Subcutaneous abdominal adipose tissue (tissue), 5 donors: ENCODE measurements at regions not wholly inside any gene's neighbourhood (a gene's known extent, or its start where the extent isn't known, plus 50 kb on each side); places are given as distances from the start of the nearest gene placed in this dataset.

Experiments
- H3K27ac ChIP-seq: one replicate; pipeline ENCODE4 v1.7.0; 2013; ENCODE audit warnings: low read depth, mild to moderate bottlenecking, inconsistent platforms, low read length, moderate library complexity
- H3K27me3 ChIP-seq, 5 donors: one replicate each; pipeline ENCODE4 v1.7.0; 2013; ENCODE audit warnings: low read length in 5 of 5, inconsistent platforms in 1 of 5; ENCODE audit not compliant: control insufficient read depth in 5 of 5, insufficient read depth in 4 of 5
- H3K36me3 ChIP-seq, 5 donors: one replicate each; pipeline ENCODE4 v1.7.0; 2013; ENCODE audit warnings: low read length in 5 of 5; ENCODE audit not compliant: control insufficient read depth in 5 of 5, insufficient read depth in 5 of 5
- H3K4me1 ChIP-seq, 5 donors: one replicate each; pipeline ENCODE4 v1.7.0; 2013; ENCODE audit warnings: low read length in 5 of 5, mild to moderate bottlenecking in 3 of 5, moderate library complexity in 1 of 5; ENCODE audit not compliant: control insufficient read depth in 5 of 5, insufficient read depth in 5 of 5
- H3K4me3 ChIP-seq, 5 donors: one replicate each; pipeline ENCODE4 v1.7.0; 2013; ENCODE audit warnings: low read length in 5 of 5, low read depth in 1 of 5
- H3K9ac ChIP-seq, 5 donors: one replicate each; pipeline ENCODE4 v1.7.0; 2013; ENCODE audit warnings: low read length in 5 of 5, mild to moderate bottlenecking in 4 of 5, moderate library complexity in 3 of 5
- H3K9me3 ChIP-seq, 5 donors: one replicate each; pipeline ENCODE4 v1.7.0; 2013; ENCODE audit warnings: low read length in 5 of 5; ENCODE audit not compliant: control insufficient read depth in 5 of 5
- donor health status: healthy.
- donor health status: healthy.
- donor health status: healthy.
- donor health status: healthy.
- donor health status: healthy.

- H3K9ac ChIP-seq, result peak overlapping the region; percentile 16 to 63 (median 42)
- peak overlapping the region; percentile 71 for H3K27ac ChIP-seq
- H3K4me1 ChIP-seq, result peaks cover 2 to 26% (median 18%) of the 10 kb centered on the region in 5 donors
- no peaks in the 10 kb centered on the region for H3K36me3 ChIP-seq
- no peaks in the 10 kb centered on the region for H3K27me3 ChIP-seq
- H3K4me3 ChIP-seq, result peak overlapping the region in 4 of 5 donors; percentile 32 to 45 (median 38)
- no peaks in the 10 kb centered on the region for H3K9me3 ChIP-seq
Observed at GRCh38 chr6:138593124-138593877, 94.0 kb upstream of the NHSL1 start.

GRCh38 chr6:138593909-138594757, 94.8 kb upstream of the NHSL1 start:
- no peaks in the 10 kb centered on the region for H3K36me3 ChIP-seq
- H3K9ac ChIP-seq, result peak overlapping the region in 2 of 5 donors; percentile 53 to 58
- H3K27ac ChIP-seq, result peak overlapping the region; percentile 71
- no peaks in the 10 kb centered on the region for H3K27me3 ChIP-seq
- H3K4me1 ChIP-seq, result peaks cover 2 to 21% (median 18%) of the 10 kb centered on the region in 5 donors
- no peaks in the 10 kb centered on the region for H3K9me3 ChIP-seq
- no peak overlapping the region for H3K4me3 ChIP-seq

GRCh38 chr6:138594758-138595140, 95.5 kb upstream of the NHSL1 start:
- no peaks in the 10 kb centered on the region for H3K27me3 ChIP-seq
- no peak overlapping the region for H3K9ac ChIP-seq
- no peaks in the 10 kb centered on the region for H3K9me3 ChIP-seq
- peaks cover 2 to 21% (median 18%) of the 10 kb centered on the region in 5 donors for H3K4me1 ChIP-seq
- H3K36me3 ChIP-seq, result no peaks in the 10 kb centered on the region
- H3K4me3 ChIP-seq, result no peak overlapping the region
- no peak overlapping the region for H3K27ac ChIP-seq

- no peak overlapping the region for H3K4me3 ChIP-seq
- H3K9ac ChIP-seq, result no peak overlapping the region
- H3K27me3 ChIP-seq, result no peaks in the 10 kb centered on the region
- peaks cover 2 to 21% (median 19%) of the 10 kb centered on the region in 5 donors for H3K4me1 ChIP-seq
- H3K9me3 ChIP-seq, result no peaks in the 10 kb centered on the region
- H3K27ac ChIP-seq, result no peak overlapping the region
- no peaks in the 10 kb centered on the region for H3K36me3 ChIP-seq
Observed at GRCh38 chr6:138596126-138596525, 96.8 kb upstream of the NHSL1 start.

GRCh38 chr6:138596591-138596990, 97.3 kb upstream of the NHSL1 start:
- Histone ChIP-seq H3K27me3 (no peaks in the 10 kb centered on the region), H3K9me3 (no peaks in the 10 kb centered on the region), H3K4me1 (peaks cover 2 to 21% (median 21%) of the 10 kb centered on the region in 5 donors), H3K9ac (no peak overlapping the region), H3K27ac (no peak overlapping the region), H3K4me3 (no peak overlapping the region), H3K36me3 (no peaks in the 10 kb centered on the region)

GRCh38 chr6:138597336-138597735, 98.0 kb upstream of the NHSL1 start:
- H3K27ac ChIP-seq, result no peak overlapping the region
- no peaks in the 10 kb centered on the region for H3K27me3 ChIP-seq
- H3K9ac ChIP-seq, result no peak overlapping the region
- H3K4me1 ChIP-seq, result peaks cover 2 to 21% (median 21%) of the 10 kb centered on the region in 5 donors
- H3K4me3 ChIP-seq, result no peak overlapping the region
- H3K9me3 ChIP-seq, result no peaks in the 10 kb centered on the region
- H3K36me3 ChIP-seq, result no peaks in the 10 kb centered on the region

- no peaks in the 10 kb centered on the region for H3K9me3 ChIP-seq
- no peak overlapping the region for H3K27ac ChIP-seq
- H3K9ac ChIP-seq, result no peak overlapping the region
- peaks cover 0 to 13% (median 11%) of the 10 kb centered on the region in 5 donors for H3K4me1 ChIP-seq
- no peaks in the 10 kb centered on the region for H3K36me3 ChIP-seq
- no peaks in the 10 kb centered on the region for H3K27me3 ChIP-seq
- H3K4me3 ChIP-seq, result no peak overlapping the region
Observed at GRCh38 chr6:138598562-138599173, 99.4 kb upstream of the NHSL1 start.

GRCh38 chr6:138600261-138600660, 101.0 kb upstream of the NHSL1 start:
- no peaks in the 10 kb centered on the region for H3K27me3 ChIP-seq
- peaks cover 0 to 3% (median 0%) of the 10 kb centered on the region in 5 donors for H3K4me1 ChIP-seq
- no peaks in the 10 kb centered on the region for H3K9me3 ChIP-seq
- no peak overlapping the region for H3K9ac ChIP-seq
- H3K36me3 ChIP-seq, result no peaks in the 10 kb centered on the region
- no peak overlapping the region for H3K4me3 ChIP-seq
- no peak overlapping the region for H3K27ac ChIP-seq

- Histone ChIP-seq H3K4me3 (no peak overlapping the region), H3K36me3 (no peaks in the 10 kb centered on the region), H3K27ac (no peak overlapping the region), H3K27me3 (no peaks in the 10 kb centered on the region), H3K9ac (no peak overlapping the region), H3K4me1 (peaks cover 0 to 3% (median 0%) of the 10 kb centered on the region in 5 donors), H3K9me3 (no peaks in the 10 kb centered on the region)
Observed at GRCh38 chr6:138600726-138601125, 101.4 kb upstream of the NHSL1 start.

GRCh38 chr6:138601128-138601527, 101.8 kb upstream of the NHSL1 start:
- Histone ChIP-seq H3K27ac (no peak overlapping the region), H3K4me3 (no peak overlapping the region), H3K9ac (no peak overlapping the region), H3K9me3 (no peaks in the 10 kb centered on the region), H3K27me3 (no peaks in the 10 kb centered on the region), H3K36me3 (no peaks in the 10 kb centered on the region), H3K4me1 (peaks cover 0 to 3% (median 0%) of the 10 kb centered on the region in 5 donors)
